Stimulated activated CD4-positive, alpha-beta T cell treated with anti-CD3 and anti-CD28 coated beads, Interleukin-12 subunit alpha, Interleukin-12 subunit beta, amount 100 ng/mL, for 24 hours (primary cell): ENCODE measurements at regions not wholly inside any gene's neighbourhood (a gene's known extent, or its start where the extent isn't known, plus 50 kb on each side); places are given as distances from the start of the nearest gene placed in this dataset.

Experiments used
- DNase-seq, 2 experiments: peaks; one replicate each; pipeline ENCODE4 v3.0.0-alpha.2; 2020; ENCODE audit warnings: low read depth in 2 of 2

DNA sequence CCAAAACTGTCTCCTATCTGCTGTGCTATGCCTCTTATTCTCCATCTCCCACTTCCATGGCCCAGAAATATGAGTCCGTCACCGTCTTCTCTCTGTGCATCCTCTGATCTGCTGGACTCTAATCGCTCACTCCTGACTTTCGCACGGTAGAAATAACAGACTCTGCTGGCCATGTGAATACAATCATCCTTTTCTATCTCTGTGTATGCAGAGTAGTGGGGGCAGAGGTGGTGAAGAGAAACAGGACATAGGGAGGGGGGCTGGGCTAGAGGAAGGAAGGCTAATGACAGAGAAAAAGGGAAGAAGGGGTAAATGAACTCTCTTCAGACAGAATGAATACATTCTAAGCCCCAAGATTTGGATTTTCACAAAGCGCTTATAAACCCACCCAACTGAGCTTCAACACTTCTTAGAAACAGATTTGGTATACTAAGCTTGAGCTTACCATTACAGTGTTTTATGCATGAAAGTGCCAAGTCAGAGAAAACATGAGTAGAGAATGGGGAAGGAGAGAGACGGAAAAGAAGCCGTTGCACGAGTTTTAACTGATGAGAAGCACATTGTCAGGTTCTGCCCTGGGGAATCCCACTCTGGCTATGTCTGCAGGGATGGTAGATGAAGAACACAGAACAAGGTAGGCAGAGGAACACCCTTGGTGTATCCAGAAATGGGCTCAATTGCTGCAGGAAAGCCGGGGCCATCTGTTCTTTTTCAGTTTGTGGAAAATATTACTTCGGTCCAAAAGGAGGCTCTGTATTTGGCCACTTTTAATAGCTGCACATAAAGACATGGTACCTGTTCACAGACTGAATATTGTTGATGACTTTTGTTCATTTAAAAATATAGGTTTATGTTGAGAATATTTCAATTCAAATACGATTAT is 324.7 kb downstream of the ETS1 start:
- no peak for DNase-seq

DNA sequence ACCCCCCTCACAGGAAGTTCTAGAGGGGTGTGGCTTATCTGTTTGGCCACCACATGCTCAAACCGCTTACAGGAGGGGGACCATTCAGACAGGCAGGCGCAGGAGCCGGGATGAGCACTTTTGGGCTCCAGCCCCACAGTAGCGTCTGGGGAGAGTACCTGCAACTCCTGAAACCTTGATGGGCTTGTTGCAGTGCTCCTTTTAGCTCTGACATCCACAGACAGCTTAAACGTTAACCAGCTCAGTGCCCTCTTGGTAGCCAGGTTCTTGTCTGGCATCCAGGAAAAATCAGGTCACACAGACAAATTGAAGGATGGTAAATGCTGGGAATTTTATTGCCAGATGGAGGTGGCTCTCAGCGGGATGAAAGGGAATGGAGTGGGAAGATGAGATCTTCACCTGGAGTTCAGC is 326.3 kb downstream of the ETS1 start:
- DNase-seq = no peak

DNA sequence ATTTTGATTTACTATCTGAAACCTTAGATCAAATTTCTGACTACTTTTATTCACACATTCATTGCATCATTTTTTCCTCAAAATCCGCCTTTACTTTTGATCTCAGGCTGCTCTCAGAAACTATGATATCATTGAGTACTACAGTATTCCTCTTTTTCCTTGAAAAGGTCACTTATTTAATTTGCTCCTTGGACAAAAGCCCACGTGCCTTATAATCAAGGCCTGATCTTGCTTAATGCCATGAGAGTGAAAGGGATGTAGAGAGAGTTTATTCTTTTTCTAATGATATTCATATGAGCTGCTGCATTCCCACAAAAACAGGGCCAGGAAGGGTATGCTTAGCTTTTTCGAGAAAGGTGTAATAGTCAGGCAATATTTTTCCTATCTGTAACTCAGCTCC is 327.0 kb downstream of the ETS1 start:
- DNase-seq = no peak

DNA sequence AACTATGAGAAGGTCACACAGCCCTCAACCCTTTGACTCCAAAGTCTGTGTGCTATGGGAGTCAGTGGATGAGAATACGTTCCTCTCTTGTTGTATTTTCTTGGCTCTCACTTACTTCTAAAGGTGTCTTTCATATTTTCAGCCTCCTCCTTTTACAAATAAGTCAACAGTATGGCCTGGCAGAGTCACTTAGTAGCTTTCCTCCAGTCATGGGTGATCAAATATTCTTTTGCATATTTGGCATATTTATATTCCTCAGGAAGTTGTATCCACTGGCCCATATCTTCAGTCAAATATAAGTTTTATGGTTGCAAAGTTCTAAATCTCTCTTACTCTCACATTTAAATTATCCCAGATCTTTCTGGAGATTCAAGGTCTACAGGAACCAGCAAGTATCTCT is 327.5 kb downstream of the ETS1 start:
- DNase-seq = no peak

DNA sequence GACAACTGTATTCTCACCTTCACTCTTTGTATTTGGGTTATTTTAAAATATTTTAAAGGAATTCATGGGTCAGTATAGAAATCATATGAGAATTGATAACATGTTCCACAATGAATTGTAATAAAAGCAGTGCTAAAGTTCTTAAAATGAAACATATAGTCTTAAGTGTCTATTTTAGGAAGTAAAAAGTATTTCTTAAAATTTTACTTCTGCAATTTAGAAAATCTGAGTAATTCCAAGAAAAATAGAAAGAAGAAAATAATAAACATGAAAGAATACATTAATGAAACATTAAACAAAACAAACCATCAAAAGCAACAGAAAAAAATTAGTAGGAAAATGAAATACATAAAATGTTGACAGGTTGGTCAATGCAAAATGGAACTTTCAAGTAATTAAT is 332.4 kb downstream of the ETS1 start:
- no peak for DNase-seq

DNA sequence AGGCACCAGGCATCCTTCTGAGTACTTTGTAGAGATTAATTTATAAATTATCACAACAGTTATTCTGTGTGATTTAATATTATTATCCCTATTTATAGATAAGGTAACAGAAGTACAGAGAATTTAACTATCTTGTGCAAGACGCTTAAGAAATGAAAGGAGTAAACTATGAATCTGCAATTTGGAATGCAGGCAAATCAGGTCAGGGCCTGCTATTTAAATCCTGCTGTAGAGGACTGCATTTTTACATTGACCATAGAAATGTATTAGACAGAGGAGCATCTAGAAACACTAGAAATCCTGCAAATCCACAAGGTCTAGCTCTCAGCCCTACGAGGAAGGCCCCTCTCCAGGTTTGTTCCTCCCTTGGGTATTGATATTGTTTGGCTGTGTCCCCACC is 336.2 kb downstream of the ETS1 start:
- no peak for DNase-seq

DNA sequence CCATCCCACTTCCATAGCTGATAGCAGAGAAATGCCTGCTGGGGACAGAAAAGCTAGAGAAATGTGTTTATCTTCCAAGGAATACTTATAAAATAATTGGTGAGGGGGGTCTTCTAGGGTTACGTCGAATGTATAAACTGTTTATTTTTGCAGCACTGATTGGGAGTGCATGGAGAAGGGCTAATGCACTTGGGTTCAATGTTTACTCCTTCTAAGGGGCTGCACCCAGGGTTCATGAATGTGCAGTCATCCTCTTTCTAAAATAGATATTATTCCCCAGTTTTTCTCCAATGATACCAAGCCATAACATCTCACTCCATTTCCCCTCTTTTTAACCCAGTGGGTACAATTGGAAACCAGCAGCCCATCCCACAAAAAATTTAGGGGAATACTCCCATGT is 336.9 kb downstream of the ETS1 start:
- DNase-seq = no peak

DNA sequence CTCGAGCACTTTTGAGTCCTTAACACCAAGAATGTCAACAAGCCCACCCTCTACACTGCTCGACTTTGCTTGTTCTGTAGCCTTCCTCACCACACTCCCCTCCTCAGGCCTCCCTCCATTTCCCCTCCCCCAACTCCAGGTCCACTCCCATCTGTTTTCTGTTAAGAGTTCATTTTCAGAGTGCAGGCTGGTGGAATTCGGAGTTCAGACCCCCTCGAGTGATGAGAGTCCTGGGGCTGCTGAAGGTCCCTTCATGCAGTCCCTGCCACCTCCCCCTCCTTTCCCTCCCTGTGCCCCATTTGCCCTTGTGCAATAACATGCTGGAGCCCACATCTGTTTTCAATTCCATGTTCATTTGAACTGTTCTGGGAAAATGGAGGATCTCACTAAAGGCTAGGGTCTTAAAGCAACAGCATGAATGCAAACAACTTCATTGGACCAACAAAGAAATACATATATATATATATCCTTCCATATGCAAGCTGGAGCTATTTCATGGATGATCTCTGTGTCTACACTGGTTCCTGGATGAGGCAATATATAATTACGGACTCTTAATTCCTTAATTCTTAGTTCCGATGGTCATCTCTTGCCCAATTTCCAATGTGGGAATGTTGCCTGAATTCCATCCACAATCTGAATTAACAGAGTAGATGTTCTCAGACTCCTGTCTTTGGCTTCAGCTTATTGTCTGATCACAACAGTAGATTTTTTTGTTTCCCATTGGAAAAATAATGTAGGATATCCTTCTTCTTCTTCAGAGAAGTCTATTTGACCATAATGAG is 340.4 kb downstream of the ETS1 start:
- no peak for DNase-seq

DNA sequence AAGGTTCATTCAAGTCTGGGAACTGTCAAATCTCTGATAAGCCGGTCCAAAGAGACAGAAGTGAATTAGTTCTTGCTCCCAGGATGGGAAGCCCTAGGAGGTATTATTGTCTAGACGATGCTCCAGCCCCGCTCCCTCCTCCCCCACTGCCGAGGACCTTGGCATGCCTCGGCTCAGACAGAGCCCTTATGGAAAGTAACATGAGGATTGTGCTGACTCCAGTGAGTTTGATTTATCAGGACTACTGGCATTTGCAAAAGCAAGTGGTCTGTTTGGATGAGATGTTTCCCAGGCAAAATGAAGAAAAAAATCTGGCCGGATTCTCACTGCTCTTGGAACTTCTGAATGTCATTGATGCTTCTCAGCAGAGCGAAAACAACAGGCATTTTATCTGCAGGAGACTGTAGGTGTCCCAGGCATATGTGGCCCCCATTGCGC is 341.0 kb downstream of the ETS1 start:
- DNase-seq = no peak

DNA sequence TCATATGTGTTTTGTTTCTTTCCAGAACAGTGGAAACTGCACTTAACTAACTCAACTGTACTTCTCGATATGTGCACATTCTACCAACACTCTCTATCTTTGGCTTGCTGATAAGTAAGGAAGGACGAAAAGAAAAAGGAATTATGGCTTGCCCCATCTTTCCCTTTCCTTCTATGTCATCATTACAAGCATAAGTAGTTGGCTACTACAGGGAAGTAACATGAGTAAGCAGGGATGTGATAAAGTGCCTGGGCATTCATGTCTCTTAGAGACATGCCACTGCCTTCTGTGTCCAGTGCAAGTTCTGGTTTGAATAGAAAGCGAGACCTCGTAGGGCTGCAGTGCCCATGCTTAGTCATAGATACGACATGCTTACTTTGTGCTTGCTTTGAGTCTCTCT is 342.5 kb downstream of the ETS1 start:
- no peak for DNase-seq

DNA sequence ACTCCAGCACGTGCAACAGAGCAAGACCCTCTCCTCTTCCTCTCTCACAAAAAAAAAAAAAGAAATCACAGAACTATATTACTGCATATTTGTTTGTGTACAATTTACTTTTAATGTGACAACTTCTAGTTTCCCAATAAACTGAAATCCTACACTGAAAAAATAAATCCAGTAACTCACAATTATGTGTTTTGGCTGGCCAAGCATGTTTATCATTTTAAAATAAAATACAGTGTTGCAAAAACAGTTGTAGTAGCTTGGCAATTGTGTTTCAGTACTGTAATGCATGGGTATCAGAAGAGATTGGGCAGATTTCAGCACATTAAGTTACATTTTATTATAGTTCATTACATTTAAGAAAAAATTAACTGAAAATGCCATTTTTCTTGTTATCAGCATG is 344.9 kb downstream of the ETS1 start:
- no peak for DNase-seq

DNA sequence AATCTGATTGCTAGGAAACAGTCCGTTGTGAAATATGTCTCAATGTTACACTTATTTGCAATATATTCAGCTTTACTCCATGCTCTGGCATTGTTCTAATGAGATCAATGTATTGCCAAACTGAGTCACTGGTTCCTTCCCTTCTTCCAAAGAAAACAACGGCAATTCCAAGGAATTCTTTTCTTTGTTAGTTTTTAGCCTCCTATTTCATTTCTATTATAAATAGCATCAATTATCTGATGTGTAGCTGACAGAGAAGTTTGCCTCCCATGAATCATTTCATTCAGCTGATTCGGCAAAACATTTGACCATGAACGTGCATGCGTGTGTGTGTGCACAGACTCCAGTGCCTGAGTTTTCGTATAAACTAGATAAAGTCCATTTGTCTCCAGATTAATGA is 346.8 kb downstream of the ETS1 start:
- no peak for DNase-seq

DNA sequence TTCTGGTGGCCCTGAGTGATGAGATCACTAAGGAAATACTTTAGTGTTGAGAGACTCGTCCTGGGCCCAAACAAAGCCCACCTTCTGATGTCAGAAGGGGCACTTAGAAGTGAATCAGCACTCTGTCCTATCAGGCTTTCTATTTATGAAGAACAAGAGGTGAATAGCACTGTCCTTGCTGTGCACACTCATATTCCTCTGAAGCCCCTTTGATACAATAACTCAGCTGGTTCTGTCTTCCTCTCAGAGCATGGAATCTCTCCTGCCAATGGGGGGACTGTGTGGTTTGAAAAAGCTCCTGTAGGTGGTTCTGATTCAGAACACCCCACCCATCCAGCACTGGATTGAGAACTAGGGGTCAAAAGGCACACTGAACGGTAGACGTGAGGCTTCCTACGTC is 348.1 kb downstream of the ETS1 start:
- no peak for DNase-seq

DNA sequence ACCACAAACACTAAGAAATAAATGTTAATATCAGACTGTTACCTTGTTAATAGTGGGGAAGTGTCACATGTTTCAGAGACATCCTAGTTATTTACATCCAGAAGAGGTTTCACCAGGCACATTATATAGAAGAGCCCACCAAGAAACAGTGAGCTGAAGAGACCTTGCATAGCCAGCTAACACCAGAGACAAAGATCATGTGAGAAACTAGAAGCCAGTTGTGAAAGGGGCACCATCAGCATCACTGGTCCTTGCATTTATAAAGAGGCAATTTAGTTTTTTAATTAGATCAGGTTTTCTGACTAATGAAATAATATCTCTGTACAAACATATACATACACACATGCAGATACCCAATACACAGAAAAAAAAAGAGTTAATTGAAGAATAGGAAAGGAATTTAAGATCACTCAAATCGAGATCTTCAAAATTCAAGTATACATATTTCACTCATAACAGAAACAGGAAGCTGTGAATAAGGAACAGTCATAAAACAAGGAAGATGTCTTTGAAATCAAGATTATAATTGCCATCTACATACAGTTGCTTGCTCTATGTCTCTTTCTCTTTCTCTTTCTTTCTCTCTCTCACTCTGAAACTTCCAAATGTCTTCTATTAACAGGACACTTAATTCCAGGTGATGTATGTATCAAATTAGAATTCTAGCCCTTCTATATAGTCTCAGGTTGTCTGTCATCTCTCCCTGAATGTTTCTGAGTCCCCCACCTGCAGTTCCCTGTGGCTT is 348.7 kb downstream of the ETS1 start:
- DNase-seq = no peak

DNA sequence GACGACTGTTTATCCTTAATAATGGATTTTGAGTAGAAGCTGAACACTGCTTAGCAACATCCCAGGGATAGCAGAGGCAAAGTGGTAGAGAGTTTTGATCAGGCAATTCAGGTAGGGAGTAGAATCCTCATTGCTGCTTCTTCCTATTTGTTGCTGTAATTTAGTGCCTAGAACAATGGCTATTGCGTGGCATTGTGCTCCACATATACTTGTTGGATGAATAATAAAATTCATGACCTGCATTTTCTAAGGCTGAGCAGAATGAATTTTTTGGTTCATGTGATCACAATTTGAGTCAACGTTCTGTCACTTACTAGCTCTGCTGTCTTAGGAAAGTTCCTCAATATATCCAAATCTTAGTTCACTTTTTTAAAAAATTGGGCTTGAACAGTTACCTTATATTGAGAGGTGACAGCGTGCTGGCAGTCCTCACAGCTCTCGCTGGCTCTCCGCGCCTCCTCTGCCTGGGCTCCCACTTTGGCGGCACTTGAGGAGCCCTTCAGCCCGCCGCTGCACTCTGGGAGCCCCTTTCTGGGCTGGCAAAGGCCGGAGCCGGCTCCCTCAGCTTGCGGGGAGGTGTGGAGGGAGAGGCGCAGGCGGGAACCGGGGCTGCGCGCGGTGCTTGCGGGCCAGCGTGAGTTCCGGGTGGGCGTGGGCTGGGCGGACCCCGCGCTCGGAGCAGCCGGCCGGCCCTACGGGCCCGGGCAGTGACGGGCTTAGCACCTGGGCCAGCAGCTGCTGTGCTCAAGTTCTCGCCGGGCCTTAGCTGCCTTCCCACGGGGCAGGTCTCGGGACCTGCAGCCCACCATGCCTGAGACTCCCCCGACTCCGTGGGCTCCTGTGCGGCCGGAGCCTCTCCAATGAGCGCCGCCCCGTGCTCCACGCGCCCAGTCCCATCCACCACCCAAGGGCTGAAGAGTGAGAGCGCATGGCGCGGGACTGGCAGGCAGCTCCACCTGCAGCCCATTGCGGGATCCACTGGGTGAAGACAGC is 350.6 kb downstream of the ETS1 start:
- DNase-seq = no peak

DNA sequence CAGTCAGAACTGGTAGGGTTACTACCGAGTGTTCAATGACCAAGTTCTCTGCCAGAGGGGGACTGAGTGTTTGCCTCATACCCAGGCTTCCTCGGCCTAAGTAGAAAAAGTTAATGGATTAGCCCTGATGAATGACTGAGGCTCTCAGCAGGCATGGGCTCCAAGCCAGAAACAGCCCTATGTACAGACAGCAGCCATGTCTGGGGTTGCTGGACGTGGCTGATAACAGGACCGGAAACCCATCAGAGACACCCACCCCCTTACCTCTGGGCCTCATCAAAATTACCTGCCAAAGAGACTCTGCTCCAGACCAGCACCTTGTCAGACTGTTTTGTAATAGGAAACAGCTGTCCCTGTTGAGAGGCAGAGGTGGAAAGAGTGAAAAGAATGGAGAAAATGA is 351.4 kb downstream of the ETS1 start:
- no peak for DNase-seq

DNA sequence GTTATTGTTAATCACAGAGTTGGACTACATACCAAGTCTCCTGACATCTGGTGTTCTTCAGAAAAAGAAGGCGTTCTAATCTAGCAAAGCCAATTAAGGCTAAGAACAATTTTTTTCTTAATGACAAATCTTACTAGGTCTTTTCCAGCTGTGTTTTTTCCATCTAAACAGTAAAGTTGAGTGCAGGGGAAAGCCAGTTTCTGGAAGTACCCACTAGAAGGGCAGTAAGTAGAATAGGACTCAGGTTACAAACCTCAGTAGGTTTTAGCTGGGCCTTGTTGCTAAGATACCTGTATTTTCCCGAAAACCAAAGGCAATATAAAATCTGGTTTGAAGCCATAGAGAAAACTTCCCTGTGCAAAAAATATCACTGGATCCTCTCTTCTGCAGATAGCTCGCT is 351.9 kb downstream of the ETS1 start:
- no peak for DNase-seq

DNA sequence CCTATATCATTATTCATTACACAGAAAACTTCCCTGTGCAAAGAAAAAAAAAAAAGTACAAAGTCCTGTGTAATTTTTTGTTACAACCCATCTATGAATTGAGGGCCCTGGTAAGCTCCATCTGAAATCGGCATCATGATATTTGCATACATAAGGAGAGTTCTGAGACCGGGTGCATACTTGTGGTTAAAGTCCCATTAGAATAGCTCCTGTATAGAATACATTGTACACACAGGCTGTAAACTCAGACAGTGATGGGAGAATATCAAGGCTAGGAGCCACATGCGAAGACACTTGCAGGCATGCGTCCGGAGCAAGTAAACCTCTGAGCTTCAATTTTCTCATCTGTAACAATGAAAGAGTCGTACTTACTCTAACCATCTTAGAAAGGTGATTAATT is 353.2 kb downstream of the ETS1 start:
- no peak for DNase-seq

DNA sequence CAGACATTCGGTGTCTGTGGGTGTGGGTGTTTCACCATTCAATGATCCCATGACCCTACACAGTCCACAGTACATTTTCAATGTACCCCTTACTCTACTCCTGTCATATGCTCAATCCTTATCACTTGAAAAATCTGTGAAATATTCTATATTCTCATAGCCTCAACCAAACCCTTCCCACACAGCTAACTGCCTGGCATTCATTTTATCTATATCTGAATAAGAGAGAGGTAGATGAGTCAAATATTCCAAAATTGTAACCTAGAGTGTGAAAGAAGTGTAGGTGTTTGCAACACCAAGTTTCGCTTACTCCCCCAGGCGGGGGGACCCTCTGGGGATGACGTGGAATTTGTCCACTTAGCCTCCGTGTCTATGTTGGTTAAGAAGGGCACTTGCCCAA is 354.8 kb downstream of the ETS1 start:
- DNase-seq = peak in 1 of 2 experiments; percentile 61

DNA sequence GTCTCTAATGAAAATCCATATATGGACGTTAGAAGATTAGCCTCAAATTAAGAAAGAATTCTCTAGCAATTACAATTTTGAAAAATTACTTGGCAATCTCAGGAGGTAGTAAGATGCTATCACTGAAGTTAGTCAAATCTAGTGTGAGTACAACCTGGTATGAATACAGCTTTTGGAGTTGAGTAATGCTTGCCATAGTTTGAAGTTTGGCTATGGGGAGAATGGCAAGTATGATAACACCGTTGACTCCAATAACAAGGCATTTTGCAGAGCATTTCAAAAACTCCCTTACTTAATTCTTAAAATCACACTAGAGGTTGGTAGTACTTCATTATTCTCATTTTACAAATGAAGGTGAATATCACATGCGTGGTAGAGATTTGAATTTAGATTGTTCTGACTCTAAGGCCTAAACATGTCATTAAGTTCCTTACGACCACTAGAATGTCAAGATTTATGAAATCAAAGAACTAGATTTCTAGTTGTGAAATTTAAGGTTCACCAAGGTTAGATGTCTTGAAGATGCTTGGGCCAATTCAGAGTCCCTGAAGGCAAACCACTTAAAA is 355.4 kb downstream of the ETS1 start:
- no peak for DNase-seq

DNA sequence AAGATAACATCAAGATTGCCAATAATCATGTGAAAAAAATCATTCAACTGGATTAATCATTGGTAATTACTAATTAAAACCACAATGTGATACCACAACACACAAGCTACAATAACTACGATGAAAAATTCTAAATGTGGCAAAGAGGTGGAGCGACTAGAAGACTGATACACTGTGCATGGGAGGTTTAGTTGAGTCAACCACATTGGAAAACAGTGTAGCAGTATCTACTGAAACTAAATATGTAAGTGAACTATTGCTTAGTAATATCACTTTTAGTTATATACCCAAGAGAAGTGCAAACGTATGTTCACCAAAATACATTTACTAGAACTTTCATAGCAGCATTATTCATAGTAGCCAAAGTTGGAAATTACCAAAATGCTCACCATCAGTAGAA is 359.9 kb downstream of the ETS1 start:
- no peak for DNase-seq
